ENCODE measurements at regions not wholly inside any gene's neighbourhood (a gene's known extent, or its start where the extent isn't known, plus 50 kb on each side); places are given as distances from the start of the nearest gene placed in this dataset.

DNA sequence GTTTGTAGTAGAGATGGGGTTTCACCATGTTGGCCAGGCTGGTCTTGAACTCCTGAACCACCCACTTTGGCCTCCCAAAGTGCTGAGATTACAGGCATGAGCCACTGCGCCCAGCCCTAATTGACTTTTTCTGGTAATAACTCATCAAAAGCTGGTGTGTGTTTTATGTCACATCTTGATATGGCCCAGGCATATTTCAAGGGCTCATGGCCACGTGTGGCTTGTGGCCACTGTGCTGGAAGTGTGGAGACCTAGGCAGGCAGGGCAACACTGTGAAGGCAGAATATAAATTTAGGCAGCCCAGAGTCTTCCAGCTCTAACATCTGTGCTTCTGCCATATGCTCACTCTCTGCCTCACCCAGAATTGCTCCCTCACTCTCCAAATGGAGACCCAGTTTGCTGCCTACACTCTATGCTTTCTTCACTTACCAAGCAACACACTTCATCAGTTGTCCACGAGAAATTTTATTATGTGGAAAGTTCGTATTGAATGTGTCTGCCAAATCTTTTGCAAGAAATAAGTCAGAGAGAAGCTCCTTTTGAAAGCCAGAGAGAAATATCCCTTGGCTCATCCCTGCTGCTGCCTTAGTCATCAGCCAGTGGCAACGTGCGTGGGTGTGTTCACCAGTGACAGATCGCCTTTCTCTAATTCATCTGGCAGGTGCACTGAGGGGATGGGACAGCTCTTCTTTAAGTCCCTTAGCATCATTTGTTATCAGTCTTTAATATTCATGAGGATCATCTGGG, 129.4 kb upstream of the CXCR4 start:
- TF ChIP-seq, protein P1, sequence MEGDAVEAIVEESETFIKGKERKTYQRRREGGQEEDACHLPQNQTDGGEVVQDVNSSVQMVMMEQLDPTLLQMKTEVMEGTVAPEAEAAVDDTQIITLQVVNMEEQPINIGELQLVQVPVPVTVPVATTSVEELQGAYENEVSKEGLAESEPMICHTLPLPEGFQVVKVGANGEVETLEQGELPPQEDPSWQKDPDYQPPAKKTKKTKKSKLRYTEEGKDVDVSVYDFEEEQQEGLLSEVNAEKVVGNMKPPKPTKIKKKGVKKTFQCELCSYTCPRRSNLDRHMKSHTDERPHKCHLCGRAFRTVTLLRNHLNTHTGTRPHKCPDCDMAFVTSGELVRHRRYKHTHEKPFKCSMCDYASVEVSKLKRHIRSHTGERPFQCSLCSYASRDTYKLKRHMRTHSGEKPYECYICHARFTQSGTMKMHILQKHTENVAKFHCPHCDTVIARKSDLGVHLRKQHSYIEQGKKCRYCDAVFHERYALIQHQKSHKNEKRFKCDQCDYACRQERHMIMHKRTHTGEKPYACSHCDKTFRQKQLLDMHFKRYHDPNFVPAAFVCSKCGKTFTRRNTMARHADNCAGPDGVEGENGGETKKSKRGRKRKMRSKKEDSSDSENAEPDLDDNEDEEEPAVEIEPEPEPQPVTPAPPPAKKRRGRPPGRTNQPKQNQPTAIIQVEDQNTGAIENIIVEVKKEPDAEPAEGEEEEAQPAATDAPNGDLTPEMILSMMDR (IDR thresholded peaks at IDR 0.05): no peak
- TF ChIP-seq POLR2A (IDR thresholded peaks at IDR 0.05): no peak

All from tibial nerve (tissue), 3 donors.